GM12891 (cell line): ENCODE measurements at regions not wholly inside any gene's neighbourhood (a gene's known extent, or its start where the extent isn't known, plus 50 kb on each side); places are given as distances from the start of the nearest gene placed in this dataset.

Source experiments
- DNase-seq: peaks from one replicate; pipeline ENCODE4 v3.0.0; 2011; ENCODE audit warnings: low spot score; ENCODE audit not compliant: insufficient read length
- FAIRE-seq: peaks from 2 replicates; lab custom pipeline; 2011; peaks lifted over from hg19 to GRCh38; lab: Jason Lieb, UNC
- PAX5 ChIP-seq: IDR thresholded peaks from 2 replicates; pipeline ENCODE4 v1.6.1; 2011; ENCODE audit warnings: low read length, moderate library complexity, mild to moderate bottlenecking; ENCODE audit not compliant: insufficient read depth, severe bottlenecking
- POLR2A ChIP-seq: IDR thresholded peaks from 2 replicates; pipeline ENCODE4 v1.6.1; 2011; ENCODE audit warnings: low read depth, low read length, control low read depth
- POLR2AphosphoS5 ChIP-seq: IDR thresholded peaks from 2 replicates; pipeline ENCODE4 v1.6.1; 2011; ENCODE audit warnings: low read depth, low read length, control low read depth
- POU2F2 ChIP-seq: IDR thresholded peaks from 2 replicates; pipeline ENCODE4 v1.6.1; 2011; ENCODE audit warnings: low read depth, mild to moderate bottlenecking, control low read depth, low read length, moderate library complexity
- SPI1 ChIP-seq: IDR thresholded peaks from 2 replicates; pipeline ENCODE4 v1.6.1; 2011; ENCODE audit warnings: low read depth, low read length, control low read depth
- TAF1 ChIP-seq: IDR thresholded peaks from 2 replicates; pipeline ENCODE4 v1.6.1; 2011; ENCODE audit warnings: low read depth, low read length, control low read depth

- TF ChIP-seq POLR2A (no peak), PAX5 (no peak), SPI1 (no peak), TAF1 (no peak), POLR2AphosphoS5 (no peak), POU2F2 (no peak)
- DNase-seq (no peak), FAIRE-seq (no peak)
Observed at GRCh38 chr21:21713651-21714180, 715.5 kb downstream of the NCAM2 start.

DNA sequence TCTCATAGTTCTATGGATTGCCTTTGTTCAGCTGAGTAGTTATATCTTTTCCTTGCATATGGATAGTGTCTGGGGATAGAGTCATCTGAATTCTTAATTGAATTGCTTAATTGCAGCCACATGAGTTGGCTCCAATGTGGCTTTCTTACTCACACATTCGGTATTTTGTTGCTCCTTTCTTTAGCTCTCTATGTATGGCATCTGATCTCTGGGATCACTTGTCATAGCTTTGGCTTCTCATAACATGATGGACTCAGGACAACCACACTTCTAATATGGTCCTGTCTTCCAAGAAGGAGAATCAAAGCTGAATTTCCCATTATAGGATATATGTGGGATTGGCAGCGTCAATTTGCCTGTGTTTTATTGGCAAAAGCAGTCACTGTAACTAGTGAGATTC, 716.2 kb downstream of the NCAM2 start:
- no peak for DNase-seq
- TF ChIP-seq POU2F2 (no peak), SPI1 (no peak), POLR2A (no peak), POLR2AphosphoS5 (no peak), PAX5 (no peak)
- no peak for FAIRE-seq

DNA sequence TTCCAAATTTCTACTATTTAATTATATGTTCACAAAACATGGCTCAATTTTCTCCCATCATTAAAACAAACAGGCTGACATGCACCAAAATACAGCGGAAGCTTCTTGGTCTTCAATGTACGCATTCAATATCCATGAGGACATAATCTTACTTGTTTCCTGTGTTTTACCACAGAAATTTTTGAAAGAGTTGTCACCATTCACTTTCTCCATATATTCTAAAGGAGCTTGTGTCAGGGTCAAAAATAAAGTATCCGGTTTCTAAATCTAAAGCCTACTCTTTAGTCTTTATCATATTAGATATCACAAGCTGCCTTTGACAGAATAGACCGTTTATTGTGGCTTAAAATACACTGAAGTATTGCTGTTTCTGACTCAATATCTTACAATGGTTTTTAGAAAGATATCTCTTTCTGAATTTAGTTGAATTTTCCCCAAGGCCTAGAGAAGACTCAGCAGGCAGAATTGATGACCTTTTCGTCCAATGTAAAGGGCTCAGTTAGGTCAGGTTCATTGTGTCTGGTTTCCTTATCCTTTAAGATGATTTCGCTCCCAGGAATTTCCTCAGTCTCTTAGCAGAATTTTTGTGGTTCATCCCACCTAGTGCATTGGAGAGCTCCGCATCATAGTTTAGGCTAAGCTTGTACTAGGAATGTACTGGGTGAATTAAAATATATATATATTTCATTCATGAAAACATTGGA, 717.2 kb downstream of the NCAM2 start:
- TF ChIP-seq POLR2A, result no peak
- no peak for TF ChIP-seq SPI1
- TF ChIP-seq TAF1, result no peak
- no peak for TF ChIP-seq PAX5
- TF ChIP-seq POLR2AphosphoS5, result no peak
- TF ChIP-seq POU2F2, result no peak
- FAIRE-seq (no peak), DNase-seq (no peak)

GRCh38 chr21:21722731-21723130, 724.5 kb downstream of the NCAM2 start:
- FAIRE-seq (no peak), DNase-seq (no peak)
- TF ChIP-seq POU2F2 (no peak), POLR2A (no peak), SPI1 (no peak), POLR2AphosphoS5 (no peak)

GRCh38 chr21:21730512-21730911, 732.3 kb downstream of the NCAM2 start:
- DNase-seq, result no peak
- no peak for FAIRE-seq
- TF ChIP-seq PAX5 (no peak), TAF1 (no peak), POLR2AphosphoS5 (no peak), POLR2A (no peak), SPI1 (no peak), POU2F2 (no peak)

DNA sequence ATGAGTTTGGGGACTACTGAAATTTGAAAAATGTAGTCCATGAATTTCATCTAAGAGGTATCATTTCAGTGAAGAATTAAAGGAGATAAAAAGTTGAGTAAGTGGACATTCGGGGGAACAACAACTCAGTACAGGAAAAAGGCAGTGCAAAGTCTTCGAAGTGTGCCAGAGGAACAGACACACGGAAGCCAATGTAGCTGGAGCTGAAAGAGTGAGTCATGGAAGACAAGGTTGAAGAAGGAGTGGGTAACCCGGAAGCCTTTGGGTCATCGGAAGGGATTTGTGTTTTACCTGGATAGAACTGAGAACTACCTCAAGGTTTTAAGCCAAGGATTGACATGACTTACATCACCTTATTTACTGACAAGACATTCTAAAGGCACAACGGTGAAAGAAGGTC, 733.4 kb downstream of the NCAM2 start:
- no peak for TF ChIP-seq POLR2AphosphoS5
- TF ChIP-seq SPI1, result no peak
- no peak for TF ChIP-seq PAX5
- TF ChIP-seq TAF1, result no peak
- TF ChIP-seq POU2F2, result no peak
- no peak for TF ChIP-seq POLR2A
- FAIRE-seq, result no peak
- DNase-seq, result no peak

- no peak for DNase-seq
- no peak for FAIRE-seq
- TF ChIP-seq POLR2A (no peak), SPI1 (no peak)
Observed at GRCh38 chr21:21734088-21734487, 735.9 kb downstream of the NCAM2 start.

- TF ChIP-seq POU2F2, result no peak
- no peak for TF ChIP-seq TAF1
- no peak for TF ChIP-seq SPI1
- no peak for TF ChIP-seq PAX5
- TF ChIP-seq POLR2A, result no peak
- no peak for TF ChIP-seq POLR2AphosphoS5
- DNase-seq, result no peak
- FAIRE-seq, result no peak
Observed at GRCh38 chr21:21737186-21737585, 739.0 kb downstream of the NCAM2 start.

DNA sequence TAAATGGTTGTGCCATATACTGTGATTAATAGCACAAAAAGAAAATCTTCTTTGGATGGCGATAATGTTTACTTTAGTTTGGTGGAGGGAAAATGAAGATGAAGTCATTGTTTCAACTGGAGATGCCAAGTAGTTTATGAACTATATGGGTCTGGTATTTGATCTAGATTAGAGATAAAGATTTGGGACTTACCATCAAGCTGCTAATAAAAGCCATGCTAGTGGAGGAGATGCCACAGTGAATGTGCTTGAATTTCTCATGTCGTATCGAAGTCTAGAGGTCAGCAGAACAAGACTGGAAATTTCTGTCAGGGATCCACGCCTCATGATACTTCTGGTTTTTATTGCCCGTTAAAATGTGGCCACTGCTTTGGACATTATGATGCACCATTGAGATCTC, 742.0 kb downstream of the NCAM2 start:
- FAIRE-seq (no peak), DNase-seq (no peak)
- no peak for TF ChIP-seq PAX5
- no peak for TF ChIP-seq POLR2AphosphoS5
- TF ChIP-seq POU2F2, result no peak
- TF ChIP-seq POLR2A, result no peak
- no peak for TF ChIP-seq TAF1
- no peak for TF ChIP-seq SPI1

- no peak for FAIRE-seq
Observed at GRCh38 chr21:21750124-21750825, 752.1 kb downstream of the NCAM2 start.

GRCh38 chr21:21751286-21751685, 753.1 kb downstream of the NCAM2 start:
- FAIRE-seq (no peak), DNase-seq (no peak)
- TF ChIP-seq TAF1 (no peak), POU2F2 (no peak), POLR2AphosphoS5 (no peak), SPI1 (no peak), POLR2A (no peak), PAX5 (no peak)

More at GRCh38 chr21:21750124-21750825, 752.1 kb downstream of the NCAM2 start:
- no peak for DNase-seq
- no peak for TF ChIP-seq POLR2AphosphoS5
- no peak for TF ChIP-seq POLR2A
- no peak for TF ChIP-seq PAX5
- TF ChIP-seq POU2F2, result no peak
- no peak for TF ChIP-seq TAF1
- no peak for TF ChIP-seq SPI1
